ENCODE measurements at regions not wholly inside any gene's neighbourhood (a gene's known extent, or its start where the extent isn't known, plus 50 kb on each side); places are given as distances from the start of the nearest gene placed in this dataset.

DNA sequence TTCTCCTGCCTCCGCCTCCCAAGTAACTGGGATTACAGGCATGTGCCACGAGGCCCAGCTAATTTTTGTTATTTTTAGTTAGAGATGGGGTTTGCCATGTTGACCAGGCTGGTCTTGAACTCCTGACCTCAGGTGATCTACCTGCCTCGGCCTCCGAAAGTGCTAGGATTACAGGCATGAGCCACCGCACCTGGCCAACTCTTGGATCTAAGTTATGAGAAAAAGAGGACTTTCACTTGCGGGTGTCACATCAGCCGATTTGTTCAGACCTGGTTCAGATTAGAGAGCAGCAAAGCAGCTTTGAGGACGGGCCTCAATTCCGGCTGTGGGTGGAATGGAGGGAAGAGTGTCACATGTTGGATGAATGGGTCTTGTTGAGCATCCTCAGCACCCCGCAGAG, 61.0 kb upstream of the FGFR2 start:
- no peak overlapping the region for H3K27ac ChIP-seq (ENCODE audit: insufficient read length, low read depth, low read length)
- H3K23me2 ChIP-seq (ENCODE audit: insufficient read length, low read depth, low read length, poor library complexity, severe bottlenecking): no peaks in the 10 kb centered on the region
- Mint-ChIP-seq H3K27me3 (ENCODE audit: low read depth) (no peaks in the 10 kb centered on the region), H3K4me1 (peaks cover 14 to 16% of the 10 kb centered on the region in 2 experiments), H3K36me3 (ENCODE audit: insufficient read depth in 1 of 3, low read depth in 3 of 3) (no peaks in the 10 kb centered on the region), H3K27ac (no peak overlapping the region; a peak in 1 of 7 replicates), H3K4me3 (no peak overlapping the region), H3K9me3 (no peaks in the 10 kb centered on the region; a peak in 1 of 5 replicates)
- no peaks in the 10 kb centered on the region for H3K79me2 ChIP-seq (ENCODE audit: insufficient read depth, low read length)
- H3K14ac ChIP-seq (ENCODE audit: insufficient read depth, low read length): no peak overlapping the region
- no peaks in the 10 kb centered on the region for H4K20me1 ChIP-seq (ENCODE audit: control insufficient read depth, insufficient read depth, insufficient read length)
- no peak for DNase-seq
- H3K4me2 ChIP-seq (ENCODE audit: insufficient read depth, insufficient read length, low read length): no peak overlapping the region
- no peaks in the 10 kb centered on the region for H3K79me1 ChIP-seq (ENCODE audit: insufficient read depth, low read depth, low read length, poor library complexity, severe bottlenecking)
- no peak overlapping the region for H2BK20ac ChIP-seq (ENCODE audit: low read depth, low read length, poor library complexity, severe bottlenecking)
- no peak overlapping the region for H2BK120ac ChIP-seq (ENCODE audit: low read depth, low read length, poor library complexity, severe bottlenecking)
- H3K23ac ChIP-seq (ENCODE audit: insufficient read length, low read depth, low read length): no peak overlapping the region
- H4K8ac ChIP-seq (replicated peaks; ENCODE audit: insufficient read length, low read depth, low read length): no peak overlapping the region
- no peak overlapping the region for H3K4ac ChIP-seq (ENCODE audit: low read depth, low read length)
- H2AFZ ChIP-seq (ENCODE audit: low read length): no peak overlapping the region
- H3T11ph ChIP-seq (ENCODE audit: low read length): no peak overlapping the region
- H2BK12ac ChIP-seq (ENCODE audit: insufficient read length, low read depth, low read length): no peak overlapping the region
- H3K4me1 ChIP-seq (ENCODE audit: insufficient read depth, low read length): peaks cover 2% of the 10 kb centered on the region; the same call in 1 of the 2 replicates
- no CpG with 5 or more reads among the region's 10 CpGs for WGBS (ENCODE audit: extremely low coverage, insufficient read length, low lambda C conversion rate)
- TF ChIP-seq, protein P1, sequence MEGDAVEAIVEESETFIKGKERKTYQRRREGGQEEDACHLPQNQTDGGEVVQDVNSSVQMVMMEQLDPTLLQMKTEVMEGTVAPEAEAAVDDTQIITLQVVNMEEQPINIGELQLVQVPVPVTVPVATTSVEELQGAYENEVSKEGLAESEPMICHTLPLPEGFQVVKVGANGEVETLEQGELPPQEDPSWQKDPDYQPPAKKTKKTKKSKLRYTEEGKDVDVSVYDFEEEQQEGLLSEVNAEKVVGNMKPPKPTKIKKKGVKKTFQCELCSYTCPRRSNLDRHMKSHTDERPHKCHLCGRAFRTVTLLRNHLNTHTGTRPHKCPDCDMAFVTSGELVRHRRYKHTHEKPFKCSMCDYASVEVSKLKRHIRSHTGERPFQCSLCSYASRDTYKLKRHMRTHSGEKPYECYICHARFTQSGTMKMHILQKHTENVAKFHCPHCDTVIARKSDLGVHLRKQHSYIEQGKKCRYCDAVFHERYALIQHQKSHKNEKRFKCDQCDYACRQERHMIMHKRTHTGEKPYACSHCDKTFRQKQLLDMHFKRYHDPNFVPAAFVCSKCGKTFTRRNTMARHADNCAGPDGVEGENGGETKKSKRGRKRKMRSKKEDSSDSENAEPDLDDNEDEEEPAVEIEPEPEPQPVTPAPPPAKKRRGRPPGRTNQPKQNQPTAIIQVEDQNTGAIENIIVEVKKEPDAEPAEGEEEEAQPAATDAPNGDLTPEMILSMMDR (conservative IDR thresholded peaks at IDR 0.05): no peak
- no peak overlapping the region for H3K9ac ChIP-seq (ENCODE audit: extremely low read depth, insufficient read length, low read length)
- H3K18ac ChIP-seq (ENCODE audit: insufficient read length, low read depth, low read length): no peak overlapping the region
- no peak overlapping the region for H2AK5ac ChIP-seq (ENCODE audit: insufficient read length, low read length)
- no peaks in the 10 kb centered on the region; the same call in 1 of the 2 replicates for H3K27me3 ChIP-seq (ENCODE audit: insufficient read depth, low read length)
- H2BK15ac ChIP-seq (ENCODE audit: low read depth, low read length): no peak overlapping the region
- no peak overlapping the region for H4K5ac ChIP-seq (ENCODE audit: insufficient read length, low read depth, low read length)
- H2BK5ac ChIP-seq (ENCODE audit: insufficient read length, low read length): no peak overlapping the region
- no peaks in the 10 kb centered on the region for H3K9me3 ChIP-seq (ENCODE audit: control insufficient read depth, low read depth, low read length)
- no peak overlapping the region for H4K91ac ChIP-seq (ENCODE audit: insufficient read length, low read depth, low read length)
- H3K56ac ChIP-seq (ENCODE audit: insufficient read length, low read depth, low read length): no peak overlapping the region
